ENCODE measurements at regions not wholly inside any gene's neighbourhood (a gene's known extent, or its start where the extent isn't known, plus 50 kb on each side); places are given as distances from the start of the nearest gene placed in this dataset.

GRCh38 chr1:4010814-4011605, 110.9 kb upstream of the C1orf174 start:
- BruUV-seq (replicated peaks): no TSS peak
- Histone ChIP-seq H3K27ac (ENCODE audit: insufficient read depth, low read length) (no peak overlapping the region), H3K79me1 (ENCODE audit: low read depth in 1 of 2, low read length in 2 of 2) (no peaks in the 10 kb centered on the region), H3K9me1 (ENCODE audit: insufficient read depth, low read length) (no peaks in the 10 kb centered on the region), H3K4me3 (ENCODE audit: insufficient read depth, low read depth, low read length) (no peak overlapping the region), H4K91ac (ENCODE audit: insufficient read depth, low read depth, low read length) (no peak overlapping the region), H3K9me3 (ENCODE audit: control insufficient read depth, insufficient read depth, low read length) (peaks cover 23% of the 10 kb centered on the region), H4K8ac (ENCODE audit: low read depth in 2 of 2, low read length in 2 of 2) (no peak overlapping the region), H3K56ac (ENCODE audit: extremely low read depth, insufficient read depth, low read length) (no peak overlapping the region), H2BK5ac (ENCODE audit: low read depth, low read length, poor library complexity, severe bottlenecking) (no peak overlapping the region), H2BK20ac (ENCODE audit: low read depth, low read length) (no peak overlapping the region), H4K20me1 (ENCODE audit: insufficient read depth, low read length) (no peaks in the 10 kb centered on the region), H3K4ac (ENCODE audit: low read depth, low read length) (no peak overlapping the region), H3K27me3 (ENCODE audit: control insufficient read depth, insufficient read depth, low read length) (no peaks in the 10 kb centered on the region), H2AK9ac (replicated peaks; ENCODE audit: low read depth, low read length, poor library complexity) (no peak overlapping the region), H3K36me3 (ENCODE audit: control insufficient read depth, insufficient read depth, low read length) (no peaks in the 10 kb centered on the region), H2AFZ (replicated peaks; ENCODE audit: low read length, poor library complexity) (no peak overlapping the region), H4K5ac (ENCODE audit: low read depth, low read length) (no peak overlapping the region), H3K18ac (ENCODE audit: low read depth, low read length) (no peak overlapping the region), H3K4me1 (ENCODE audit: control insufficient read depth, insufficient read depth, low read length) (no peaks in the 10 kb centered on the region), H3K23ac (ENCODE audit: low read depth, low read length) (no peak overlapping the region), H3K4me2 (ENCODE audit: low read depth, low read length) (no peak overlapping the region), H2BK120ac (ENCODE audit: low read depth, low read length) (no peak overlapping the region), H3K9ac (ENCODE audit: low read depth, low read length) (no peak overlapping the region), H3K14ac (replicated peaks; ENCODE audit: low read depth, low read length) (no peak overlapping the region), H2BK15ac (ENCODE audit: low read depth, low read length) (no peak overlapping the region), H2AK5ac (ENCODE audit: low read depth, low read length) (no peak overlapping the region)
- no peak for DNase-seq
- dilution Hi-C loops (cut with HindIII; ENCODE audit: low sequenced_read_pairs, unreplicated experiment): no loop called here
- TF ChIP-seq MAFK (IDR thresholded peaks at IDR 0.05; ENCODE audit: low read depth, low read length): no peak
- 20% methylated on average over 1 of the region's 25 CpGs; no CpG with 5 or more reads in 1 of the 2 experiments for WGBS, 2 experiments (ENCODE audit: extremely low coverage in 2 of 2, insufficient read length in 1 of 2)
- intact Hi-C loops (cut with micrococcal nuclease): no loop called here
- in situ Hi-C loops (cut with MboI; ENCODE audit: low sequenced_read_pairs): no loop called here
- POLR2A ChIA-PET (ENCODE audit: unreplicated experiment): no interaction called here
- ATAC-seq (ENCODE audit: low read depth): no peak
- CTCF ChIA-PET: no interaction called here
